ENCODE measurements at regions not wholly inside any gene's neighbourhood (a gene's known extent, or its start where the extent isn't known, plus 50 kb on each side); places are given as distances from the start of the nearest gene placed in this dataset.

- Histone ChIP-seq H3K36me3 (ENCODE audit: control insufficient read depth, insufficient read depth, low read length) (no peaks in the 10 kb centered on the region), H3K27me3 (replicated peaks; ENCODE audit: control insufficient read depth, insufficient read depth, low read length) (no peaks in the 10 kb centered on the region), H3K4me3 (replicated peaks; ENCODE audit: low read depth, low read length) (no peak overlapping the region)
- DNase-seq (ENCODE audit: extremely low read depth, insufficient read length): no peak
- no peak for TF ChIP-seq CTCF (IDR thresholded peaks at IDR 0.05; ENCODE audit: insufficient read depth, low read length, poor library complexity, severe bottlenecking)
Measured at GRCh38 chr21:34009193-34009592, 64.2 kb upstream of the MRPS6 start.

- Histone ChIP-seq H3K4me3 (replicated peaks; ENCODE audit: low read depth, low read length) (no peak overlapping the region), H3K36me3 (ENCODE audit: control insufficient read depth, insufficient read depth, low read length) (no peaks in the 10 kb centered on the region), H3K27me3 (replicated peaks; ENCODE audit: control insufficient read depth, insufficient read depth, low read length) (no peaks in the 10 kb centered on the region)
- no peak for DNase-seq (ENCODE audit: extremely low read depth, insufficient read length)
- no peak for TF ChIP-seq CTCF (IDR thresholded peaks at IDR 0.05; ENCODE audit: insufficient read depth, low read length, poor library complexity, severe bottlenecking)
Measured at GRCh38 chr21:34008618-34009017, 64.8 kb upstream of the MRPS6 start.

GRCh38 chr21:34006611-34007168 lies 66.7 kb upstream of the MRPS6 start:
- Histone ChIP-seq H3K27me3 (replicated peaks; ENCODE audit: control insufficient read depth, insufficient read depth, low read length) (no peaks in the 10 kb centered on the region), H3K4me3 (replicated peaks; ENCODE audit: low read depth, low read length) (no peak overlapping the region), H3K36me3 (ENCODE audit: control insufficient read depth, insufficient read depth, low read length) (no peaks in the 10 kb centered on the region)
- TF ChIP-seq CTCF (IDR thresholded peaks at IDR 0.05; ENCODE audit: insufficient read depth, low read length, poor library complexity, severe bottlenecking): no peak
- no peak for DNase-seq (ENCODE audit: extremely low read depth, insufficient read length)

- no peaks in the 10 kb centered on the region for H3K27me3 ChIP-seq (replicated peaks; ENCODE audit: control insufficient read depth, insufficient read depth, low read length)
- no peaks in the 10 kb centered on the region for H3K36me3 ChIP-seq (ENCODE audit: control insufficient read depth, insufficient read depth, low read length)
- H3K4me3 ChIP-seq (replicated peaks; ENCODE audit: low read depth, low read length): no peak overlapping the region
- DNase-seq (ENCODE audit: extremely low read depth, insufficient read length): no peak
- TF ChIP-seq CTCF (IDR thresholded peaks at IDR 0.05; ENCODE audit: insufficient read depth, low read length, poor library complexity, severe bottlenecking): no peak
Measured at GRCh38 chr21:34004974-34005373, 68.4 kb upstream of the MRPS6 start.

GRCh38 chr21:34004013-34004938 lies 69.1 kb upstream of the MRPS6 start:
- Histone ChIP-seq H3K36me3 (ENCODE audit: control insufficient read depth, insufficient read depth, low read length) (no peaks in the 10 kb centered on the region), H3K27me3 (replicated peaks; ENCODE audit: control insufficient read depth, insufficient read depth, low read length) (no peaks in the 10 kb centered on the region)
- DNase-seq (ENCODE audit: extremely low read depth, insufficient read length): no peak

More at GRCh38 chr21:34004013-34004938, 69.1 kb upstream of the MRPS6 start:
- no peak for TF ChIP-seq CTCF (IDR thresholded peaks at IDR 0.05; ENCODE audit: insufficient read depth, low read length, poor library complexity, severe bottlenecking)
- H3K4me3 ChIP-seq (replicated peaks; ENCODE audit: low read depth, low read length): no peak overlapping the region
